Thyroid gland (tissue), 4 donors: ENCODE measurements at regions not wholly inside any gene's neighbourhood (a gene's known extent, or its start where the extent isn't known, plus 50 kb on each side); places are given as distances from the start of the nearest gene placed in this dataset.

ENCODE experiments used
- CTCF ChIP-seq, 6 experiments: fragments of 200-600 bp in 3 of 6; fragments of 450-650 bp in 3 of 6; sonication (generic) in 3 of 6; IDR thresholded peaks; one replicate each; pipeline ENCODE4 v1.5.1; 2016 to 2019; ENCODE audit warnings: antibody characterized with exemption in 6 of 6, mild to moderate bottlenecking in 2 of 6, inconsistent platforms in 1 of 6, moderate library complexity in 1 of 6
- POLR2A ChIP-seq, 2 donors: fragments of 450-650 bp; IDR thresholded peaks; one replicate each; pipeline ENCODE4 v1.6.1; 2017; ENCODE audit warnings: antibody characterized with exemption in 2 of 2, mild to moderate bottlenecking in 2 of 2, moderate library complexity in 1 of 2

GRCh38 chr13:50745542-50746115, 97.9 kb downstream of the DLEU7 start:
- TF ChIP-seq CTCF (IDR thresholded peaks at IDR 0.05) (no peak), POLR2A (IDR thresholded peaks at IDR 0.05) (no peak)
